ENCODE measurements at regions not wholly inside any gene's neighbourhood (a gene's known extent, or its start where the extent isn't known, plus 50 kb on each side); places are given as distances from the start of the nearest gene placed in this dataset.

GRCh38 chr6:62775427-62776022 is 435.7 kb upstream of the FKBP1C start:
- TF ChIP-seq CTCF (IDR thresholded peaks at IDR 0.05; ENCODE audit: insufficient read depth, low read depth, low read length) (peak; percentile 20), EZH2 (IDR thresholded peaks at IDR 0.05; ENCODE audit: insufficient read depth, low read length) (no peak)

All from astrocyte (in vitro differentiated cells and primary cell).